ENCODE measurements at regions not wholly inside any gene's neighbourhood (a gene's known extent, or its start where the extent isn't known, plus 50 kb on each side); places are given as distances from the start of the nearest gene placed in this dataset.

DNA sequence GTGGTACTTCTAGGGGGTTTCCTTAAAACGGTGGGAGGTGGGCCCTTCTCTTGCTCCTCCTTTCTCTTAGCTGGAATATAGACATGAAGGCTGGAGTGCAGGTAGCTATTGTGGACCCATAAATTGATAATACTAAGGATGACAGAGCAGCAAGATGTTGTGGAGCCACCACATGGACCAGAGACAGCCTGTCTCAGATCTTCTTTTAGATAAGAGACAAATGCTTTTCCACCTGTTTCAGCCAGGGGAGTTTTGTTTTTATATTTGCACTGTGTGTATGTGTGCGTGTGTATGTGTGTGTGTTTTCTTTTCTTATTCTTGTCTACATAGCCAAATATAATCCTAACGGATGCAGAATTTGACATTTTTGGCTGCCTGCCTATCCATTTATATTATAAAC is 62.9 kb upstream of the HIF1A start:
- TF ChIP-seq, protein P1, sequence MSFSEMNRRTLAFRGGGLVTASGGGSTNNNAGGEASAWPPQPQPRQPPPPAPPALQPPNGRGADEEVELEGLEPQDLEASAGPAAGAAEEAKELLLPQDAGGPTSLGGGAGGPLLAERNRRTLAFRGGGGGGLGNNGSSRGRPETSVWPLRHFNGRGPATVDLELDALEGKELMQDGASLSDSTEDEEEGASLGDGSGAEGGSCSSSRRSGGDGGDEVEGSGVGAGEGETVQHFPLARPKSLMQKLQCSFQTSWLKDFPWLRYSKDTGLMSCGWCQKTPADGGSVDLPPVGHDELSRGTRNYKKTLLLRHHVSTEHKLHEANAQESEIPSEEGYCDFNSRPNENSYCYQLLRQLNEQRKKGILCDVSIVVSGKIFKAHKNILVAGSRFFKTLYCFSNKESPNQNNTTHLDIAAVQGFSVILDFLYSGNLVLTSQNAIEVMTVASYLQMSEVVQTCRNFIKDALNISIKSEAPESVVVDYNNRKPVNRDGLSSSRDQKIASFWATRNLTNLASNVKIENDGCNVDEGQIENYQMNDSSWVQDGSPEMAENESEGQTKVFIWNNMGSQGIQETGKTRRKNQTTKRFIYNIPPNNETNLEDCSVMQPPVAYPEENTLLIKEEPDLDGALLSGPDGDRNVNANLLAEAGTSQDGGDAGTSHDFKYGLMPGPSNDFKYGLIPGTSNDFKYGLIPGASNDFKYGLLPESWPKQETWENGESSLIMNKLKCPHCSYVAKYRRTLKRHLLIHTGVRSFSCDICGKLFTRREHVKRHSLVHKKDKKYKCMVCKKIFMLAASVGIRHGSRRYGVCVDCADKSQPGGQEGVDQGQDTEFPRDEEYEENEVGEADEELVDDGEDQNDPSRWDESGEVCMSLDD (tag by site-specific recombination; IDR thresholded peaks at IDR 0.05), result no peak
- TF ChIP-seq, protein P2, sequence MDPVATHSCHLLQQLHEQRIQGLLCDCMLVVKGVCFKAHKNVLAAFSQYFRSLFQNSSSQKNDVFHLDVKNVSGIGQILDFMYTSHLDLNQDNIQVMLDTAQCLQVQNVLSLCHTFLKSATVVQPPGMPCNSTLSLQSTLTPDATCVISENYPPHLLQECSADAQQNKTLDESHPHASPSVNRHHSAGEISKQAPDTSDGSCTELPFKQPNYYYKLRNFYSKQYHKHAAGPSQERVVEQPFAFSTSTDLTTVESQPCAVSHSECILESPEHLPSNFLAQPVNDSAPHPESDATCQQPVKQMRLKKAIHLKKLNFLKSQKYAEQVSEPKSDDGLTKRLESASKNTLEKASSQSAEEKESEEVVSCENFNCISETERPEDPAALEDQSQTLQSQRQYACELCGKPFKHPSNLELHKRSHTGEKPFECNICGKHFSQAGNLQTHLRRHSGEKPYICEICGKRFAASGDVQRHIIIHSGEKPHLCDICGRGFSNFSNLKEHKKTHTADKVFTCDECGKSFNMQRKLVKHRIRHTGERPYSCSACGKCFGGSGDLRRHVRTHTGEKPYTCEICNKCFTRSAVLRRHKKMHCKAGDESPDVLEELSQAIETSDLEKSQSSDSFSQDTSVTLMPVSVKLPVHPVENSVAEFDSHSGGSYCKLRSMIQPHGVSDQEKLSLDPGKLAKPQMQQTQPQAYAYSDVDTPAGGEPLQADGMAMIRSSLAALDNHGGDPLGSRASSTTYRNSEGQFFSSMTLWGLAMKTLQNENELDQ (tag by site-specific recombination; IDR thresholded peaks at IDR 0.05; ENCODE audit: low read depth), result no peak
- TF ChIP-seq ZSCAN23 (tag by site-specific recombination; IDR thresholded peaks at IDR 0.05) (no peak), ZNF10 (tag by site-specific recombination; IDR thresholded peaks at IDR 0.05) (no peak), SCRT2 (tag by site-specific recombination; IDR thresholded peaks at IDR 0.05) (no peak), ZNF658 (tag by site-specific recombination; IDR thresholded peaks at IDR 0.05) (no peak)
- TF ChIP-seq, protein P3, sequence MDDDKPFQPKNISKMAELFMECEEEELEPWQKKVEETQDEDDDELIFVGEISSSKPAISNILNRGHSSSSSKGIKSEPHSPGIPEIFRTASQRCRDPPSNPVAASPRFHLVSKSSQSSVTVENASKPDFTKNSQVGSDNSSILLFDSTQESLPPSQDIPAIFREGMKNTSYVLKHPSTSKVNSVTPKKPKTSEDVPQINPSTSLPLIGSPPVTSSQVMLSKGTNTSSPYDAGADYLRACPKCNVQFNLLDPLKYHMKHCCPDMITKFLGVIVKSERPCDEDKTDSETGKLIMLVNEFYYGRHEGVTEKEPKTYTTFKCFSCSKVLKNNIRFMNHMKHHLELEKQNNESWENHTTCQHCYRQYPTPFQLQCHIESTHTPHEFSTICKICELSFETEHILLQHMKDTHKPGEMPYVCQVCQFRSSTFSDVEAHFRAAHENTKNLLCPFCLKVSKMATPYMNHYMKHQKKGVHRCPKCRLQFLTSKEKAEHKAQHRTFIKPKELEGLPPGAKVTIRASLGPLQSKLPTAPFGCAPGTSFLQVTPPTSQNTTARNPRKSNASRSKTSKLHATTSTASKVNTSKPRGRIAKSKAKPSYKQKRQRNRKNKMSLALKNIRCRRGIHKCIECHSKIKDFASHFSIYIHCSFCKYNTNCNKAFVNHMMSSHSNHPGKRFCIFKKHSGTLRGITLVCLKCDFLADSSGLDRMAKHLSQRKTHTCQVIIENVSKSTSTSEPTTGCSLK (tag by site-specific recombination; IDR thresholded peaks at IDR 0.05), result no peak
- TF ChIP-seq, protein P4, sequence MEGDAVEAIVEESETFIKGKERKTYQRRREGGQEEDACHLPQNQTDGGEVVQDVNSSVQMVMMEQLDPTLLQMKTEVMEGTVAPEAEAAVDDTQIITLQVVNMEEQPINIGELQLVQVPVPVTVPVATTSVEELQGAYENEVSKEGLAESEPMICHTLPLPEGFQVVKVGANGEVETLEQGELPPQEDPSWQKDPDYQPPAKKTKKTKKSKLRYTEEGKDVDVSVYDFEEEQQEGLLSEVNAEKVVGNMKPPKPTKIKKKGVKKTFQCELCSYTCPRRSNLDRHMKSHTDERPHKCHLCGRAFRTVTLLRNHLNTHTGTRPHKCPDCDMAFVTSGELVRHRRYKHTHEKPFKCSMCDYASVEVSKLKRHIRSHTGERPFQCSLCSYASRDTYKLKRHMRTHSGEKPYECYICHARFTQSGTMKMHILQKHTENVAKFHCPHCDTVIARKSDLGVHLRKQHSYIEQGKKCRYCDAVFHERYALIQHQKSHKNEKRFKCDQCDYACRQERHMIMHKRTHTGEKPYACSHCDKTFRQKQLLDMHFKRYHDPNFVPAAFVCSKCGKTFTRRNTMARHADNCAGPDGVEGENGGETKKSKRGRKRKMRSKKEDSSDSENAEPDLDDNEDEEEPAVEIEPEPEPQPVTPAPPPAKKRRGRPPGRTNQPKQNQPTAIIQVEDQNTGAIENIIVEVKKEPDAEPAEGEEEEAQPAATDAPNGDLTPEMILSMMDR (tag by site-specific recombination; IDR thresholded peaks at IDR 0.05), result no peak
- TF ChIP-seq, protein P5, sequence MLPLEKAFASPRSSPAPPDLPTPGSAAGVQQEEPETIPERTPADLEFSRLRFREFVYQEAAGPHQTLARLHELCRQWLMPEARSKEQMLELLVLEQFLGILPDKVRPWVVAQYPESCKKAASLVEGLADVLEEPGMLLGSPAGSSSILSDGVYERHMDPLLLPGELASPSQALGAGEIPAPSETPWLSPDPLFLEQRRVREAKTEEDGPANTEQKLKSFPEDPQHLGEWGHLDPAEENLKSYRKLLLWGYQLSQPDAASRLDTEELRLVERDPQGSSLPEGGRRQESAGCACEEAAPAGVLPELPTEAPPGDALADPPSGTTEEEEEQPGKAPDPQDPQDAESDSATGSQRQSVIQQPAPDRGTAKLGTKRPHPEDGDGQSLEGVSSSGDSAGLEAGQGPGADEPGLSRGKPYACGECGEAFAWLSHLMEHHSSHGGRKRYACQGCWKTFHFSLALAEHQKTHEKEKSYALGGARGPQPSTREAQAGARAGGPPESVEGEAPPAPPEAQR (tag by site-specific recombination; IDR thresholded peaks at IDR 0.05), result no peak
- TF ChIP-seq, protein P6, sequence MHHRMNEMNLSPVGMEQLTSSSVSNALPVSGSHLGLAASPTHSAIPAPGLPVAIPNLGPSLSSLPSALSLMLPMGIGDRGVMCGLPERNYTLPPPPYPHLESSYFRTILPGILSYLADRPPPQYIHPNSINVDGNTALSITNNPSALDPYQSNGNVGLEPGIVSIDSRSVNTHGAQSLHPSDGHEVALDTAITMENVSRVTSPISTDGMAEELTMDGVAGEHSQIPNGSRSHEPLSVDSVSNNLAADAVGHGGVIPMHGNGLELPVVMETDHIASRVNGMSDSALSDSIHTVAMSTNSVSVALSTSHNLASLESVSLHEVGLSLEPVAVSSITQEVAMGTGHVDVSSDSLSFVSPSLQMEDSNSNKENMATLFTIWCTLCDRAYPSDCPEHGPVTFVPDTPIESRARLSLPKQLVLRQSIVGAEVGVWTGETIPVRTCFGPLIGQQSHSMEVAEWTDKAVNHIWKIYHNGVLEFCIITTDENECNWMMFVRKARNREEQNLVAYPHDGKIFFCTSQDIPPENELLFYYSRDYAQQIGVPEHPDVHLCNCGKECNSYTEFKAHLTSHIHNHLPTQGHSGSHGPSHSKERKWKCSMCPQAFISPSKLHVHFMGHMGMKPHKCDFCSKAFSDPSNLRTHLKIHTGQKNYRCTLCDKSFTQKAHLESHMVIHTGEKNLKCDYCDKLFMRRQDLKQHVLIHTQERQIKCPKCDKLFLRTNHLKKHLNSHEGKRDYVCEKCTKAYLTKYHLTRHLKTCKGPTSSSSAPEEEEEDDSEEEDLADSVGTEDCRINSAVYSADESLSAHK (tag by site-specific recombination; IDR thresholded peaks at IDR 0.05), result no peak

Measured in HEK293 (cell line).